ENCODE measurements at regions not wholly inside any gene's neighbourhood (a gene's known extent, or its start where the extent isn't known, plus 50 kb on each side); places are given as distances from the start of the nearest gene placed in this dataset.

- peaks cover 0 to 2% (median 0%) of the 10 kb centered on the region in 3 experiments for H3K27me3 ChIP-seq (ENCODE audit: control insufficient read depth in 3 of 3, insufficient read depth in 3 of 3, low read depth in 1 of 3, low read length in 3 of 3)
Measured at GRCh38 chr7:27359181-27360125, 116.9 kb downstream of the EVX1 start.

GRCh38 chr7:27361522-27361921 lies 118.9 kb downstream of the EVX1 start:
- no peak overlapping the region for H2BK120ac ChIP-seq (ENCODE audit: low read depth, low read length)
- no peak overlapping the region for H2BK15ac ChIP-seq (ENCODE audit: low read length)

More at GRCh38 chr7:27359181-27360125, 116.9 kb downstream of the EVX1 start:
- no peak overlapping the region for H2AFZ ChIP-seq (ENCODE audit: low read length)
- H2BK120ac ChIP-seq (ENCODE audit: low read depth, low read length), result no peak overlapping the region
- no peak overlapping the region for H3K14ac ChIP-seq (ENCODE audit: low read length)
- no peak overlapping the region for H2AK5ac ChIP-seq (ENCODE audit: low read depth, low read length)
- no peak overlapping the region for H2BK12ac ChIP-seq (ENCODE audit: low read length)
- no peak overlapping the region for H3K23ac ChIP-seq (ENCODE audit: low read depth, low read length, poor library complexity)
- H3K4ac ChIP-seq (ENCODE audit: low read length), result no peak overlapping the region
- no peaks in the 10 kb centered on the region for H3K36me3 ChIP-seq (replicated peaks in 1 of 2; ENCODE audit: control insufficient read depth in 2 of 2, insufficient read depth in 2 of 2, low read length in 2 of 2)
- H4K91ac ChIP-seq (ENCODE audit: low read depth, low read length, poor library complexity), result no peak overlapping the region
- H3K4me1 ChIP-seq (ENCODE audit: control insufficient read depth in 2 of 2, insufficient read depth in 1 of 2, low read depth in 1 of 2, low read length in 2 of 2), result no peaks in the 10 kb centered on the region
- no peak overlapping the region for H3K4me2 ChIP-seq (ENCODE audit: insufficient read depth, low read length, poor library complexity, severe bottlenecking)
- H3K18ac ChIP-seq (ENCODE audit: low read length), result no peak overlapping the region
- no peak overlapping the region for H3K4me3 ChIP-seq (ENCODE audit: low read length in 2 of 2)
- H3K9me3 ChIP-seq (replicated peaks in 1 of 2; ENCODE audit: control insufficient read depth in 2 of 2, insufficient read depth in 1 of 2, low read depth in 1 of 2, low read length in 2 of 2), result peaks cover 0 to 2% of the 10 kb centered on the region in 2 donors
- no peak for DNase-seq (ENCODE audit: low spot score)
- no peak overlapping the region for H2BK15ac ChIP-seq (ENCODE audit: low read length)
- H3K79me1 ChIP-seq (ENCODE audit: low read depth, low read length), result no peaks in the 10 kb centered on the region
- no peak overlapping the region for H3K9ac ChIP-seq (ENCODE audit: low read depth, low read length, poor library complexity)
- H3K27ac ChIP-seq (replicated peaks; ENCODE audit: low read length), result no peak overlapping the region
- no peak overlapping the region for H2BK5ac ChIP-seq (ENCODE audit: low read length)
- no CpG with 5 or more reads among the region's 9 CpGs for WGBS, 2 donors (ENCODE audit: extremely low coverage in 2 of 2, insufficient read length in 2 of 2, insufficient replicate concordance in 1 of 2)
- no peak overlapping the region for H4K8ac ChIP-seq (ENCODE audit: low read depth, low read length)

GRCh38 chr7:27362026-27362425 lies 119.4 kb downstream of the EVX1 start:
- Histone ChIP-seq H3K14ac (ENCODE audit: low read length) (no peak overlapping the region), H3K18ac (ENCODE audit: low read length) (no peak overlapping the region), H3K36me3 (replicated peaks in 1 of 2; ENCODE audit: control insufficient read depth in 2 of 2, insufficient read depth in 2 of 2, low read length in 2 of 2) (no peaks in the 10 kb centered on the region), H3K79me1 (ENCODE audit: low read depth, low read length) (no peaks in the 10 kb centered on the region), H3K4me3 (ENCODE audit: low read length in 2 of 2) (no peak overlapping the region), H2BK5ac (ENCODE audit: low read length) (no peak overlapping the region), H2AK5ac (ENCODE audit: low read depth, low read length) (no peak overlapping the region), H3K4ac (ENCODE audit: low read length) (no peak overlapping the region), H2BK120ac (ENCODE audit: low read depth, low read length) (no peak overlapping the region), H2BK12ac (ENCODE audit: low read length) (no peak overlapping the region), H3K9ac (ENCODE audit: low read depth, low read length, poor library complexity) (no peak overlapping the region), H3K27me3 (ENCODE audit: control insufficient read depth in 3 of 3, insufficient read depth in 3 of 3, low read depth in 1 of 3, low read length in 3 of 3) (no peaks in the 10 kb centered on the region), H3K23ac (ENCODE audit: low read depth, low read length, poor library complexity) (no peak overlapping the region), H3K27ac (replicated peaks; ENCODE audit: low read length) (no peak overlapping the region), H4K91ac (ENCODE audit: low read depth, low read length, poor library complexity) (no peak overlapping the region), H3K4me1 (ENCODE audit: control insufficient read depth in 2 of 2, insufficient read depth in 1 of 2, low read depth in 1 of 2, low read length in 2 of 2) (peaks cover 0 to 2% of the 10 kb centered on the region in 2 donors), H2BK15ac (ENCODE audit: low read length) (no peak overlapping the region), H4K8ac (ENCODE audit: low read depth, low read length) (no peak overlapping the region), H3K9me3 (replicated peaks in 1 of 2; ENCODE audit: control insufficient read depth in 2 of 2, insufficient read depth in 1 of 2, low read depth in 1 of 2, low read length in 2 of 2) (peaks cover 0 to under 1% of the 10 kb centered on the region in 2 donors), H3K4me2 (ENCODE audit: insufficient read depth, low read length, poor library complexity, severe bottlenecking) (no peak overlapping the region), H2AFZ (ENCODE audit: low read length) (no peak overlapping the region)
- no CpG with 5 or more reads among the region's 4 CpGs for WGBS, 2 donors (ENCODE audit: extremely low coverage in 2 of 2, insufficient read length in 2 of 2, insufficient replicate concordance in 1 of 2)
- no peak for DNase-seq (ENCODE audit: low spot score)

More at GRCh38 chr7:27361522-27361921, 118.9 kb downstream of the EVX1 start:
- no peak overlapping the region for H3K23ac ChIP-seq (ENCODE audit: low read depth, low read length, poor library complexity)
- peaks cover 0 to 2% of the 10 kb centered on the region in 2 donors for H3K9me3 ChIP-seq (replicated peaks in 1 of 2; ENCODE audit: control insufficient read depth in 2 of 2, insufficient read depth in 1 of 2, low read depth in 1 of 2, low read length in 2 of 2)
- no peaks in the 10 kb centered on the region for H3K36me3 ChIP-seq (replicated peaks in 1 of 2; ENCODE audit: control insufficient read depth in 2 of 2, insufficient read depth in 2 of 2, low read length in 2 of 2)
- no CpG with 5 or more reads among the region's 10 CpGs for WGBS, 2 donors (ENCODE audit: extremely low coverage in 2 of 2, insufficient read length in 2 of 2, insufficient replicate concordance in 1 of 2)
- H2AFZ ChIP-seq (ENCODE audit: low read length), result no peak overlapping the region
- DNase-seq (ENCODE audit: low spot score), result no peak
- no peak overlapping the region for H3K4me2 ChIP-seq (ENCODE audit: insufficient read depth, low read length, poor library complexity, severe bottlenecking)
- H3K27ac ChIP-seq (replicated peaks; ENCODE audit: low read length), result no peak overlapping the region
- no peak overlapping the region for H3K4me3 ChIP-seq (ENCODE audit: low read length in 2 of 2)
- no peak overlapping the region for H2AK5ac ChIP-seq (ENCODE audit: low read depth, low read length)
- no peak overlapping the region for H3K18ac ChIP-seq (ENCODE audit: low read length)
- no peaks in the 10 kb centered on the region for H3K27me3 ChIP-seq (ENCODE audit: control insufficient read depth in 3 of 3, insufficient read depth in 3 of 3, low read depth in 1 of 3, low read length in 3 of 3)
- H4K8ac ChIP-seq (ENCODE audit: low read depth, low read length), result no peak overlapping the region
- H3K79me1 ChIP-seq (ENCODE audit: low read depth, low read length), result no peaks in the 10 kb centered on the region
- H3K9ac ChIP-seq (ENCODE audit: low read depth, low read length, poor library complexity), result no peak overlapping the region
- no peak overlapping the region for H2BK12ac ChIP-seq (ENCODE audit: low read length)
- H3K4ac ChIP-seq (ENCODE audit: low read length), result no peak overlapping the region
- no peak overlapping the region for H4K91ac ChIP-seq (ENCODE audit: low read depth, low read length, poor library complexity)
- peaks cover 0 to 2% of the 10 kb centered on the region in 2 donors for H3K4me1 ChIP-seq (ENCODE audit: control insufficient read depth in 2 of 2, insufficient read depth in 1 of 2, low read depth in 1 of 2, low read length in 2 of 2)
- no peak overlapping the region for H3K14ac ChIP-seq (ENCODE audit: low read length)
- H2BK5ac ChIP-seq (ENCODE audit: low read length), result no peak overlapping the region

GRCh38 chr7:27364344-27364758 lies 121.7 kb downstream of the EVX1 start:
- Histone ChIP-seq H4K91ac (ENCODE audit: low read depth, low read length, poor library complexity) (no peak overlapping the region), H3K4ac (ENCODE audit: low read length) (no peak overlapping the region), H4K8ac (ENCODE audit: low read depth, low read length) (no peak overlapping the region), H3K36me3 (replicated peaks in 1 of 2; ENCODE audit: control insufficient read depth in 2 of 2, insufficient read depth in 2 of 2, low read length in 2 of 2) (no peaks in the 10 kb centered on the region), H3K27ac (replicated peaks; ENCODE audit: low read length) (no peak overlapping the region), H3K4me2 (ENCODE audit: insufficient read depth, low read length, poor library complexity, severe bottlenecking) (no peak overlapping the region), H2BK12ac (ENCODE audit: low read length) (no peak overlapping the region), H2AFZ (ENCODE audit: low read length) (no peak overlapping the region), H3K9me3 (replicated peaks in 1 of 2; ENCODE audit: control insufficient read depth in 2 of 2, insufficient read depth in 1 of 2, low read depth in 1 of 2, low read length in 2 of 2) (peaks cover 0 to 3% of the 10 kb centered on the region in 2 donors), H3K18ac (ENCODE audit: low read length) (no peak overlapping the region), H3K9ac (ENCODE audit: low read depth, low read length, poor library complexity) (no peak overlapping the region), H2BK5ac (ENCODE audit: low read length) (no peak overlapping the region), H2BK120ac (ENCODE audit: low read depth, low read length) (no peak overlapping the region), H3K79me1 (ENCODE audit: low read depth, low read length) (no peaks in the 10 kb centered on the region), H3K23ac (ENCODE audit: low read depth, low read length, poor library complexity) (no peak overlapping the region), H3K4me1 (ENCODE audit: control insufficient read depth in 2 of 2, insufficient read depth in 1 of 2, low read depth in 1 of 2, low read length in 2 of 2) (peaks cover 0 to 2% of the 10 kb centered on the region in 2 donors), H3K14ac (ENCODE audit: low read length) (no peak overlapping the region), H2AK5ac (ENCODE audit: low read depth, low read length) (no peak overlapping the region), H3K27me3 (ENCODE audit: control insufficient read depth in 3 of 3, insufficient read depth in 3 of 3, low read depth in 1 of 3, low read length in 3 of 3) (peaks cover 0 to 3% (median 0%) of the 10 kb centered on the region in 3 experiments), H3K4me3 (ENCODE audit: low read length in 2 of 2) (no peak overlapping the region), H2BK15ac (ENCODE audit: low read length) (no peak overlapping the region)
- no peak for DNase-seq (ENCODE audit: low spot score)
- no CpG with 5 or more reads among the region's 4 CpGs for WGBS, 2 donors (ENCODE audit: extremely low coverage in 2 of 2, insufficient read length in 2 of 2, insufficient replicate concordance in 1 of 2)

Data from neuronal stem cell (in vitro differentiated cells).